MM.1S (cell line): ENCODE measurements at regions not wholly inside any gene's neighbourhood (a gene's known extent, or its start where the extent isn't known, plus 50 kb on each side); places are given as distances from the start of the nearest gene placed in this dataset.

Experiments
- DNase-seq: peaks from one replicate; pipeline ENCODE4 v3.0.0-alpha.2; 2015
- H2AFZ ChIP-seq: fragments of 300-600 bp; sonication (generic); 2 replicates; pipeline ENCODE4 v1.6.0; 2016; ENCODE audit warnings: antibody characterized with exemption, low read length
- H3F3A ChIP-seq: fragments of 300-600 bp; sonication (generic); 2 replicates; pipeline ENCODE4 v1.6.1; 2016; ENCODE audit warnings: mild to moderate bottlenecking, antibody characterized with exemption, low read length, moderate library complexity, mixed read lengths; ENCODE audit not compliant: insufficient read depth
- H3K27ac ChIP-seq: fragments of 300-600 bp; sonication (generic); 2 replicates; pipeline ENCODE4 v1.5.1; 2016; ENCODE audit warnings: mild to moderate bottlenecking, low read length
- H3K27me3 ChIP-seq: fragments of 300-600 bp; sonication (generic); replicated peaks from 2 replicates; pipeline ENCODE4 v1.6.0; 2016; ENCODE audit warnings: low read length; ENCODE audit not compliant: insufficient read depth
- H3K36me3 ChIP-seq: fragments of 300-600 bp; sonication (generic); replicated peaks from 2 replicates; pipeline ENCODE4 v1.6.1; 2016; ENCODE audit warnings: mild to moderate bottlenecking, low read length, mixed read lengths; ENCODE audit not compliant: insufficient read depth
- H3K4me1 ChIP-seq: fragments of 300-600 bp; sonication (generic); 2 replicates; pipeline ENCODE4 v1.6.1; 2016; ENCODE audit warnings: low read length, mixed read lengths
- H3K4me2 ChIP-seq: fragments of 300-600 bp; sonication (generic); 2 replicates; pipeline ENCODE4 v1.6.0; 2016; ENCODE audit warnings: low read depth, low read length
- H3K4me3 ChIP-seq: fragments of 300-600 bp; sonication (generic); 2 replicates; pipeline ENCODE4 v1.5.1; 2016; ENCODE audit warnings: low read length, mixed read lengths
- H3K79me2 ChIP-seq: fragments of 300-600 bp; sonication (generic); 2 replicates; pipeline ENCODE4 v1.6.1; 2016; ENCODE audit warnings: mixed run types, low read length, mixed read lengths
- H3K9ac ChIP-seq: fragments of 300-600 bp; sonication (generic); 2 replicates; pipeline ENCODE4 v1.6.1; 2016; ENCODE audit warnings: low read length, mixed read lengths
- H3K9me2 ChIP-seq: fragments of 300-600 bp; sonication (generic); replicated peaks from 2 replicates; pipeline ENCODE4 v1.6.1; 2016; ENCODE audit warnings: mild to moderate bottlenecking, low read length, mixed read lengths; ENCODE audit not compliant: insufficient read depth
- H3K9me3 ChIP-seq: fragments of 300-600 bp; sonication (generic); replicated peaks from 2 replicates; pipeline ENCODE4 v1.6.1; 2016; ENCODE audit warnings: mild to moderate bottlenecking, low read length, mixed read lengths; ENCODE audit not compliant: insufficient read depth
- H4K20me1 ChIP-seq: fragments of 300-600 bp; sonication (generic); 2 replicates; pipeline ENCODE4 v1.6.1; 2016; ENCODE audit warnings: mild to moderate bottlenecking, low read length, moderate library complexity, mixed read lengths; ENCODE audit not compliant: insufficient read depth
- CTCF ChIP-seq: fragments of 300-600 bp; sonication (generic); IDR thresholded peaks from 2 replicates; pipeline ENCODE4 v1.5.1; 2016; ENCODE audit warnings: antibody characterized with exemption, low read length, mixed read lengths
- EZH2 ChIP-seq: fragments of 300-600 bp; sonication (generic); optimal IDR thresholded peaks from 2 replicates; pipeline ENCODE3; 2017; ENCODE audit warnings: low read depth, mild to moderate bottlenecking, antibody characterized with exemption, low read length, mixed read lengths
- EZH2phosphoT487 ChIP-seq: fragments of 300-600 bp; sonication (generic); IDR thresholded peaks from 2 replicates; pipeline ENCODE4 v1.6.1; 2018; ENCODE audit warnings: antibody characterized with exemption, low read length

GRCh38 chr10:78759456-78760120, 309.2 kb upstream of the ZMIZ1 start:
- Histone ChIP-seq H3K36me3 (no peaks in the 10 kb centered on the region), H4K20me1 (no peaks in the 10 kb centered on the region), H3K79me2 (no peaks in the 10 kb centered on the region), H3K9me2 (no peaks in the 10 kb centered on the region), H3K9me3 (no peaks in the 10 kb centered on the region), H3F3A (no peaks in the 10 kb centered on the region), H3K9ac (no peak overlapping the region), H3K4me1 (no peaks in the 10 kb centered on the region), H3K4me2 (no peak overlapping the region), H3K27ac (no peak overlapping the region), H3K4me3 (no peak overlapping the region), H3K27me3 (no peaks in the 10 kb centered on the region), H2AFZ (no peak overlapping the region)
- no peak for TF ChIP-seq EZH2phosphoT487
- TF ChIP-seq CTCF, result no peak
- no peak for TF ChIP-seq EZH2
- DNase-seq, result no peak

GRCh38 chr10:78760463-78761310, 308.1 kb upstream of the ZMIZ1 start:
- Histone ChIP-seq H3K36me3 (no peaks in the 10 kb centered on the region), H3K4me1 (no peaks in the 10 kb centered on the region), H4K20me1 (no peaks in the 10 kb centered on the region), H3K79me2 (no peaks in the 10 kb centered on the region), H2AFZ (no peak overlapping the region), H3K9me2 (no peaks in the 10 kb centered on the region), H3F3A (no peaks in the 10 kb centered on the region), H3K27me3 (no peaks in the 10 kb centered on the region), H3K4me2 (no peak overlapping the region), H3K27ac (no peak overlapping the region), H3K4me3 (no peak overlapping the region), H3K9ac (no peak overlapping the region), H3K9me3 (no peaks in the 10 kb centered on the region)
- no peak for DNase-seq
- TF ChIP-seq CTCF, result no peak
- no peak for TF ChIP-seq EZH2
- no peak for TF ChIP-seq EZH2phosphoT487

GRCh38 chr10:78761311-78761781, 307.4 kb upstream of the ZMIZ1 start:
- Histone ChIP-seq H3K79me2 (no peaks in the 10 kb centered on the region), H3F3A (no peaks in the 10 kb centered on the region), H2AFZ (no peak overlapping the region), H3K27ac (no peak overlapping the region), H3K9me2 (no peaks in the 10 kb centered on the region), H3K4me3 (no peak overlapping the region), H3K4me1 (no peaks in the 10 kb centered on the region), H4K20me1 (no peaks in the 10 kb centered on the region), H3K4me2 (no peak overlapping the region), H3K9ac (no peak overlapping the region), H3K36me3 (no peaks in the 10 kb centered on the region), H3K27me3 (no peaks in the 10 kb centered on the region), H3K9me3 (no peaks in the 10 kb centered on the region)
- no peak for TF ChIP-seq CTCF
- no peak for TF ChIP-seq EZH2phosphoT487
- TF ChIP-seq EZH2, result no peak
- no peak for DNase-seq
